K562 (cell line): ENCODE measurements at regions not wholly inside any gene's neighbourhood (a gene's known extent, or its start where the extent isn't known, plus 50 kb on each side); places are given as distances from the start of the nearest gene placed in this dataset.

Experiments used
- ATAC-seq: fragments of 200-7000 bp; cut with Tn5 transposase; 3 replicates; pipeline ENCODE4 v1.9.1; 2020; ENCODE audit warnings: moderate library complexity
- BruUV-seq: library from RNA; stranded (reverse); fragments of 400-500 nt; replicated peaks from 2 replicates; lab custom pipeline; 2021; lab: Mats Ljungman, UMichigan
- CTCF ChIA-PET: fragments of 300-600 bp; formaldehyde crosslinking; extraction: SDS; loops from one replicate; lab custom pipeline; 2021; ENCODE audit warnings: low intra/inter-chr PET ratio; lab: Yijun Ruan, JAX
- POLR2A ChIA-PET: fragments of 300-600, 350-650 bp; sonication (Branson Sonifier 250); formaldehyde crosslinking; extraction: SDS; loops from one replicate; lab custom pipeline; 2021; ENCODE audit warnings: antibody characterized with exemption, inconsistent platforms; lab: Yijun Ruan, JAX
- DNase-seq, 4 experiments: peaks; one replicate each; pipeline versions ENCODE4 v3.0.0 to v3.0.0-alpha.2; 2011 to 2018; ENCODE audit warnings: low spot score in 3 of 4, mixed read lengths in 3 of 4; ENCODE audit errors: extremely low read depth in 1 of 4
- FAIRE-seq: peaks from 2 replicates; lab custom pipeline; 2011; peaks lifted over from hg19 to GRCh38; lab: Jason Lieb, UNC
- H2AFZ ChIP-seq: 2 replicates; pipeline ENCODE4 v1.6.0; 2011; ENCODE audit warnings: low read depth, low read length, control low read depth, inconsistent platforms
- H3K27ac ChIP-seq: fragments of 200-600 bp; 3 replicates; pipeline ENCODE4 v1.8.0; 2011; ENCODE audit warnings: low read depth, mild to moderate bottlenecking, control low read depth, inconsistent platforms, low read length, moderate library complexity, mixed read lengths; ENCODE audit errors: extremely low read depth
- H3K27me3 ChIP-seq, 2 experiments: fragments of 300-600 bp in 1 of 2; 2 replicates in 1 of 2; 3 replicates in 1 of 2; pipeline versions ENCODE4 v1.6.0 to v1.8.0; 2011; ENCODE audit warnings: inconsistent platforms in 2 of 2, low read length in 2 of 2, mild to moderate bottlenecking in 1 of 2, mixed read lengths in 1 of 2, moderate library complexity in 1 of 2; ENCODE audit not compliant: control insufficient read depth in 2 of 2, insufficient read depth in 2 of 2
- H3K36me3 ChIP-seq: fragments of 300-600 bp; 3 replicates; pipeline ENCODE4 v1.8.0; 2011; ENCODE audit warnings: mild to moderate bottlenecking, low read length, inconsistent platforms; ENCODE audit not compliant: control insufficient read depth, insufficient read depth
- H3K4me1 ChIP-seq, 2 experiments: fragments of 200-600 bp in 1 of 2; replicated peaks in 1 of 2; 2 replicates in 1 of 2; 3 replicates in 1 of 2; pipeline versions ENCODE4 v1.5.1 to v1.8.0; 2011; ENCODE audit warnings: inconsistent platforms in 2 of 2, low read length in 2 of 2, mild to moderate bottlenecking in 1 of 2, mixed read lengths in 1 of 2, moderate library complexity in 1 of 2; ENCODE audit not compliant: control insufficient read depth in 2 of 2, insufficient read depth in 2 of 2
- H3K4me2 ChIP-seq: 2 replicates; pipeline ENCODE4 v1.6.1; 2011; ENCODE audit warnings: low read length, control low read depth, inconsistent platforms, mixed read lengths; ENCODE audit not compliant: insufficient read depth
- H3K4me3 ChIP-seq: fragments of 200-600 bp; sonication (generic), shearing (Covaris generic); 2 replicates; pipeline ENCODE4 v1.5.1; 2016; ENCODE audit warnings: control low read depth, inconsistent platforms
- H3K79me2 ChIP-seq: fragments of 200-600 bp; 3 replicates; pipeline ENCODE4 v1.8.0; 2011; ENCODE audit warnings: low read length, inconsistent platforms; ENCODE audit not compliant: control insufficient read depth, insufficient read depth
- H3K9ac ChIP-seq, 2 experiments: 2 replicates each; pipeline versions ENCODE4 v1.6.0 to v1.6.1; 2011; ENCODE audit warnings: low read depth in 2 of 2, low read length in 2 of 2, control low read depth in 1 of 2, inconsistent platforms in 1 of 2, mild to moderate bottlenecking in 1 of 2, mixed read lengths in 1 of 2; ENCODE audit not compliant: insufficient read depth in 1 of 2
- H3K9me1 ChIP-seq: one replicate; pipeline ENCODE4 v1.6.0; 2011; ENCODE audit warnings: inconsistent platforms, mild to moderate bottlenecking, low read length, moderate library complexity; ENCODE audit not compliant: control insufficient read depth, insufficient read depth
- H3K9me3 ChIP-seq: replicated peaks from 2 replicates; pipeline ENCODE4 v1.5.1; 2011; ENCODE audit warnings: low read depth, low read length, inconsistent platforms; ENCODE audit not compliant: control insufficient read depth, insufficient read depth
- H4K20me1 ChIP-seq: replicated peaks from 2 replicates; pipeline ENCODE4 v1.6.1; 2011; ENCODE audit warnings: low read length, inconsistent platforms, mixed read lengths; ENCODE audit not compliant: control insufficient read depth, insufficient read depth
- ETS2 ChIP-seq: IDR thresholded peaks from 2 replicates; pipeline ENCODE4 v1.6.1; 2016; ENCODE audit warnings: borderline replicate concordance, missing genetic modification characterization, mild to moderate bottlenecking, moderate library complexity, missing compliant biosample characterization; ENCODE audit not compliant: poor library complexity, severe bottlenecking
- ETV1 ChIP-seq: fragments of 450-650 bp; conservative IDR thresholded peaks from 2 replicates; pipeline ENCODE4 v1.6.1; 2016; ENCODE audit warnings: missing genetic modification characterization, control low read depth, low read depth, missing compliant biosample characterization
- FOS ChIP-seq: IDR thresholded peaks from 3 replicates; pipeline ENCODE4 v1.6.1; 2011; ENCODE audit not compliant: insufficient read length; ENCODE audit errors: extremely low read depth
- MXI1 ChIP-seq: IDR thresholded peaks from 2 replicates; pipeline ENCODE4 v1.6.1; 2011; ENCODE audit warnings: low read depth, mild to moderate bottlenecking, improper control_type of control experiment, low read length
- SAFB2 ChIP-seq: fragments of 200-400 bp; formaldehyde crosslinking; IDR thresholded peaks from 2 replicates; pipeline ENCODE4 v1.6.1; 2018; ENCODE audit warnings: borderline replicate concordance, low read length, low read depth, moderate library complexity; ENCODE audit not compliant: severe bottlenecking
- SNRNP70 ChIP-seq: fragments of 200-400 bp; formaldehyde crosslinking; optimal IDR thresholded peaks from 2 replicates; pipeline ENCODE3; 2017; ENCODE audit warnings: low read depth, low read length
- XRCC4 ChIP-seq: IDR thresholded peaks from one replicate; pipeline ENCODE4 v1.6.1; 2011; ENCODE audit not compliant: insufficient read depth, insufficient read length; ENCODE audit errors: extremely low read depth
- ZNF449 ChIP-seq: fragments of 250-450 bp; sonication (Bioruptor Pico); IDR thresholded peaks from 2 replicates; pipeline ENCODE4 v1.8.0; 2022; ENCODE audit warnings: moderate library complexity, mild to moderate bottlenecking, inconsistent platforms
- ZNF780A ChIP-seq: fragments of 250-450 bp; sonication (Bioruptor Pico); IDR thresholded peaks from 2 replicates; pipeline ENCODE4 v1.5.0; 2021; ENCODE audit warnings: mild to moderate bottlenecking
- ZSCAN32 ChIP-seq: fragments of 450-650 bp; formaldehyde crosslinking; IDR thresholded peaks from 2 replicates; pipeline ENCODE4 v1.4.0; 2020; ENCODE audit warnings: mild to moderate bottlenecking, moderate library complexity
- in situ Hi-C: fragments of 300-500 bp; cut with MboI; formaldehyde crosslinking; loops from 4 replicates; pipeline ENCODE4 v1.15.0; 2018; ENCODE audit warnings: inconsistent platforms, mixed read lengths
- intact Hi-C: fragments of 100-400 bp; cut with micrococcal nuclease; formaldehyde crosslinking; loops from 2 replicates; pipeline ENCODE4 v1.14.2; 2022

DNA sequence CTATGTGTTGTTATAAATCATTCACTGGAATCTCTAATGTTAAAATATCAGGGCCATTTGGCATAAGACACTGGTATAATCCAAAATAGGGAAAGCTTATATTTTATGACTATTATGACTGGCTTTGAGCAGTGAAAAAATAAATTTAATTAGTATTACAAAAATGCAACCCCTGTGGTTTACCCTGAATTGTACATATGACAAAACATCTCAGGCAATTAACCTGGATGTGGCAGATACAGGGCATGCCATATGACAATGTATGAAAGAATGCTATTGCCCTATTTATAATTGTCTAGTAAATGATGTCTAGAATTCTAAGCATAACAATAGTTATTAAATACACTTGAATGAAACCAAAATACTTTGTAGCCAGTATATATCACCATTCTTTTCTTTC is 532.5 kb upstream of the ADGRL4 start:
- intact Hi-C loops (no loop called here), in situ Hi-C loops (no loop called here)
- Histone ChIP-seq H3K4me2 (no peak overlapping the region), H3K9me1 (no peaks in the 10 kb centered on the region), H3K27ac (no peak overlapping the region), H3K36me3 (no peaks in the 10 kb centered on the region), H3K4me1 (no peaks in the 10 kb centered on the region), H2AFZ (no peak overlapping the region), H3K9ac (no peak overlapping the region), H3K9me3 (peaks cover 3% of the 10 kb centered on the region; the same call in 1 of the 2 replicates), H3K27me3 (no peaks in the 10 kb centered on the region), H3K4me3 (no peak overlapping the region), H4K20me1 (no peaks in the 10 kb centered on the region), H3K79me2 (no peaks in the 10 kb centered on the region)
- DNase-seq (no peak), FAIRE-seq (no peak), ATAC-seq (no peak)
- TF ChIP-seq ETS2 (tag): no peak
- TF ChIP-seq ZNF780A (CRISPR knock-in tag): no peak
- TF ChIP-seq XRCC4: no peak
- no peak for TF ChIP-seq ZSCAN32 (CRISPR knock-in tag)
- no peak for TF ChIP-seq SNRNP70
- no peak for TF ChIP-seq MXI1
- TF ChIP-seq SAFB2: no peak
- TF ChIP-seq ZNF449: no peak
- TF ChIP-seq ETV1 (tag): no peak
- no peak for TF ChIP-seq FOS
- ChIA-PET POLR2A (no interaction called here), CTCF (no interaction called here)
- no TSS peak for BruUV-seq
